Activated CD4-positive, alpha-beta T cell treated with anti-CD3 and anti-CD28 coated beads, Interleukin-2, Interleukin-6, amounts not matched to agents 100 ng/mL and 50 ng/mL, durations not matched to agents 16 hours and 8 hours (primary cell): ENCODE measurements at regions not wholly inside any gene's neighbourhood (a gene's known extent, or its start where the extent isn't known, plus 50 kb on each side); places are given as distances from the start of the nearest gene placed in this dataset.
"Not testable (repeated sequence)": the region's sequence is repeated elsewhere in the genome, so short reads cannot be mapped to it uniquely, and the experiment has no call there.

ENCODE experiments used
- DNase-seq: peaks from one replicate; pipeline ENCODE4 v3.0.0-alpha.2; 2020

DNA sequence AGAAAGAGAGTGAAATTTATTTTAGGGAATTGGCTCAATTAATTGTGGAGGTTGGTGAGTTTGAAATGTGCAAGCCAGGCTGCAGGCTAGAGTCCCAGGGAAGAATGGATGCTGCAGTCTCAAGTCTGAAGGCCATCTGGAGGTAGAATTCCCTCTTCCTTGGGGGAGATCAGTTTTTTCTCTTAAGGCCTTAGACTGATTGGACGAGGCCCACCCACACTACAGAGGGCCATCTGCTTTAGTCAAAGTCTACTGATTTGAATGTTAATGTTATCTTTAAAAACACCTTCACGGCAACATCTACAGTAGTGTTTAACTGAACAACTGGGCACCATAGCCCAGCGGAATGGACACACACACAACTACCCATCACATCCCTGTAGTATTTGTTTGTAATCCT is 245.9 kb upstream of the IRF2BP2 start:
- no peak for DNase-seq

DNA sequence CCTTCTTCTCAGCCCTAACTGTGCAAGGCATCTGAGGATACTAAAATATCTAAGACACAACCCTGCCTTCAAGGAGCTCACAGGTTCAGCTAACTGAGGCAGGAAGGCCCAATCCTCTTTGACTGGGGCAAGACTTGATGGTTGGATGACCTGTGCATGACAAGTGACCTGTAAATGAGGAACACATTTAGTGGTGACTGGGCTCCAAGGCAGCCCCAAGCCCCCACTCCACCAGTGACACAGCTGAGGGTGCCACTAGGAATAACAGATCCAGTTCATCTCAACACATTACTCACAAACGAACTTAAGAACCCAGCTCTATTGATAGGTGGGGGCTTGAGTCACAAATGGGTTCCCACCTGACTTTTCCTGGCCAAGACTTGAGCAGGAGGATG is 244.7 kb upstream of the IRF2BP2 start:
- no peak for DNase-seq

DNA sequence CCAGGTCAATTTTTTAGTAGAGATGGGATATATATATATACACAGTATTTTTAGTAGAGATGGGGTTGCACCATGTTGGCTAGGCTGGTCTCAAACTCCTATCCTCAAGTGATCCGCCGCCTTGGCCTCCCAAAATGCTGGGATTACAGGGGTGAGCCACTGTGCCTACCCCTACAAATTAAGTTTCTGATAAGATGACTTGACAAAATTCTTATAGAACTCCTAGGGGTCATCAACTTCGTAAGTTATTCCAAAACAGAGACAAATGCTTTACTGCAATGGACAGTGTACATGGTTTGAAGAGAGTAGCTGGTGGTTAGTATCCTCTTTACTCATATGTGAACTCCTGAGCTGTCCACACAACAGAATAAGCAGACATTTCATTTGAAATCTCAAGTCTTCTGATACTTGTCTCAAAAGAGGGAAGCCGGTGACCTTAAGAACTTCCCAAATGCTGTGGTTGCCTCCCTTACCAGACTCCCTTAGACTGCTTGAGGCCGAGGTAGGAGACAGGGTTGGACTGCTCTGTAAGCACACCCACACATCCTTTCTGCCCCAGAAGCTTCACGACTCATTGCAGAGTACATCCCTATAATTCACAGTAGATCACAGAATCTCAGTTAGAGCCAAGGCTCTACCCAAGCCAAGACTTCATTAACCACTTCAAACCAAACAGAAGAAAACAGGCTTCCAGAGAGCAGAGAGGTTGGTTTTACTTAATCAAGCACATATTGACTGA is 244.1 kb upstream of the IRF2BP2 start:
- no peak for DNase-seq

DNA sequence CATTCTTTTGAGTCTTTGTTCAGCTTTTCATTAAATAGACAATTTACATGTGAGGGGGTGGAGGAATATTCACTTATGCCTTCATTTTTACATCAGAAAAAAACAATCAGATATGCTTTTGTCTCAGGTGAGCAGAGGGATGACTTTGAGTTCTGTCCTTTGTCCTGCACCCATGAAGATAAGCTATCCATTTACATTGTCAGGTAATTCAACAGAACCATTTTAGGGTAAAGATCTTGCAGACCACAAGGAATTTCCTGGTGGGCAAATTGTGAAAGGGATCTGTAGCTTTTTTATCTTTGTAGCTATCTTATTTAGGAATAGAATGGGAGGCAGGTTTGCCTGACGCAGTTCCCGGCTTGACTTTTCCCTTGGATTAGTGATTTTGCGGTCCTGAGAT is 242.7 kb upstream of the IRF2BP2 start:
- DNase-seq, result no peak

DNA sequence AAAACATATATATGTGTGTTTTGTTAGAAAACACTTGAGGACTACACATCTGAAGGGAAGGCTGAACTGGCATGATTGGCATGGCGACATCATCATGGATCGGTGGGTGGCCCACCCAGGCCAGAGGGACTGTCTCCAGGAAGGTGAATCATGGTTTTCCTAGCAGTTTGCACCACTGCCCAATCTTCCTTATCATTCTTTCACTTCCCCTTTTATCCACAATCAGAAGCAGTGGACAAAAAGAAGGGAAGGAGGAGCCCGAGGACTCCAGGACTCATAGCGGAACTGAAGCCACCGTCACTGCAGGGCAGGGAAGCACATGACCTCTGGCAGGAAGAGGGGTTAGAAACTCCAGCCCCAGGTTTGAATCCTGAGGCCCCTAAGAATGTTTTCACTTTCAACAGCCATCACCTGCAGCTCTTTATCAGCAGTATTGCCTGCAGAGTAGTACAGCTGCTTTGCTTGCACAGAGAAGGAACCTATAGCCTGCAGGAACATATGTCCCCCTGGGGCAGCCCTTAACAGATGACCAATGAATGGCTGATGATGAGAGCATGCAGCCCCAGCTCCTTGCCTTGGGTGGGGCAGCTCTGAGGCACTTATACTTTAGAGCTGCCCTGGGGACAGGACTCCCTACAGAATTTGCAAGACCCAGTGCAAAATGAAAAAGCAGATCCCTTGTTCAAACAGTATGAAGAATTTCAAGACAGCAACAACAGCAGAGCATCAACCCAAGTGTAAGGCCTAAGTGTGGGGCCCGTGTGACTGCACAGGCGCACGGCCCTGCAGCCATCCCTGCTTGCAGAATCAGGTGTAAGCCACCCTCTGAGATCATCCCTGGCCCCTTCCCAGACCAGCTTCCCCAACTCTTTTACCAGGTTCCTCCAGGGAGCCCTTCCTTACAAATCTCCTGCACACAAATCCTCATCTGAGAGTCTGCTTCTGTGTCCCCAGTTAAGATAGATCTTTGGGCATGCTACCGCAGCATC is 241.8 kb upstream of the IRF2BP2 start:
- peak; percentile 37 for DNase-seq

DNA sequence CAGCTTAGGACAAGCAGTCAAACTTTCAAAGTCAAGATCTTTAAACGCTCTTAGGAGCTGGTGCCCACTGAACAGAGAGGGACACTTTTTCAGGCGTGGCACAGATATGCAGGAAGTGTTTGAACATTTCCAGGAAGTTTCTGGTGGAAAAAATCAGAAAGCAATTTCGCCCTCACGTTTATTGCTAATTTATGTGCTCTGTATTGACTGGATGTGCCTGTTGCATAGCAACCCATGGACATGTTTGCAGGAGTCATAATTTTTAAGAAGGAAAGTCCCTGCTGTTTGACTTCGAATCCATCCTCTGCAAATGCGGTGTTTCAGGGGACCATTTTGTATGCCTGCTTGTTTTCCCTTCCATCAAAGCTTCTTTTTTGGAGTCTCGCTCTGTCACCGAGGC is 239.9 kb upstream of the IRF2BP2 start:
- DNase-seq, result no peak

DNA sequence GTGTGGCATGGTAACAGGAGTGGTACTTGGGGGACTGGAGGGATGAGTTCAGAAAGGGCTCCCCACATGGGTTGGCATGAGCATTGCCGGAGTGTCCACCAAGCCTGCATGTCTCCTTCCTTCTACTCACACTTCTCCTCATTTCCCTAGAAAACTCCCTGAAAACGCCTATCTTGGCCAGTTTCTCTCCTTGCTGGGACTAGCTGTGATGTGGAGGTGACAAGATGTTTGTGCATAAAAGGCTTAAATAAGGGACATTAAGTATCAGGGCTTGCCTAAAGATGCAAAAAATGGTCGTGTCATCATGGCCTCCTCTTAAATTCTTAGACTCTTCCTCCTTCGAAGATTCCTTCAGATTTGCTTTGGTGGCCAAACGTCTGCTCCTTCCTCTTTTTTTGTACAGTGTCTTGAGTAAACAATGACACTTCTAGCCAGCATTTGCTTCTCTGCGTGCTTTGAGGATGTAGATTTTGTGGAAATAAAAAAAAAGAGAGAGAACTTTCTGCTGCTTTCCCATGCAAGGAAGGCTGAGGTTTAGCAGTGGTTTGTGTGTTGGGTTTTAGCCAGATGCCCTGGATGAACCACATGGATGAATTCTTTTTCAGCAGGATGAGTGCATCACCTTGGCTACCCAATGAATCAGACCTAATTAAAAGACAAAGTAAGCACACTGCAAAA is 239.1 kb upstream of the IRF2BP2 start:
- DNase-seq, result no peak

DNA sequence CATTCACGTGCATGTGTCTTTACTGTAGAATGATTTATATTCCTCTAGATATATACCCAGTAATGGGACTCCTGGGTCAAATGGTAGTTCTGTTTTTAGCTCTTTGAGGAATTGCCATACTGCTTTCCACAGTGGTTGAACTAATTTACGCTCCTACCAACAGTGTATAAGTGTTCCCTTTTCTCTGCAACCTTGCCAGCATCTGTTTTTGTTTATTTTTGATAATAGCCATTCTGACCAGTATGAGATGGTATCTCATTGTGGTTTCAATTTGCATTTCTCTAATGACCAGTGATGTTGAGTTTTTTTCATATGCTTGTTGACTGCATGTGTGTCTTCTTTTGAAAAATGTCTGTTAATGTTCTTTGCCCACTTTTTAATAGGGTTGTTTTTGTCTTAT is 236.8 kb upstream of the IRF2BP2 start:
- not testable (repeated sequence) for DNase-seq

DNA sequence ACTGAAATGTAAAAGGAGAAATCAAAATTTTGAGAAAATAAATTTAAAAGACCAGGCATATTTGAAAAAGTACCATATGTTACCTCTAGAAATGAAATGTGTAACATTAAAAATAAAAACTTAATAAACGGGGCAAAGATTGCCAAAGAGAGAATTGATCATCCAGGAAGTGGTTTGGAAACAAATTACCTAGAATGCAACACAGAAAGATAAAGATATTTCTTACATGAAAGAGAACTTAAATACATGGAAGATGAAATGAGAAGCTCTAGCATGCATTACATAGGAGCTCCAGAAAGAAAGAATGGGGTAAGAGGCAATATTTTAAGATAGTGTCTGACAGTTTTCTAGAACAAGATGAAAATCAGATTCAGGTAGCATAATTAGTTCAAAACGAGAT is 235.9 kb upstream of the IRF2BP2 start:
- DNase-seq, result no peak

DNA sequence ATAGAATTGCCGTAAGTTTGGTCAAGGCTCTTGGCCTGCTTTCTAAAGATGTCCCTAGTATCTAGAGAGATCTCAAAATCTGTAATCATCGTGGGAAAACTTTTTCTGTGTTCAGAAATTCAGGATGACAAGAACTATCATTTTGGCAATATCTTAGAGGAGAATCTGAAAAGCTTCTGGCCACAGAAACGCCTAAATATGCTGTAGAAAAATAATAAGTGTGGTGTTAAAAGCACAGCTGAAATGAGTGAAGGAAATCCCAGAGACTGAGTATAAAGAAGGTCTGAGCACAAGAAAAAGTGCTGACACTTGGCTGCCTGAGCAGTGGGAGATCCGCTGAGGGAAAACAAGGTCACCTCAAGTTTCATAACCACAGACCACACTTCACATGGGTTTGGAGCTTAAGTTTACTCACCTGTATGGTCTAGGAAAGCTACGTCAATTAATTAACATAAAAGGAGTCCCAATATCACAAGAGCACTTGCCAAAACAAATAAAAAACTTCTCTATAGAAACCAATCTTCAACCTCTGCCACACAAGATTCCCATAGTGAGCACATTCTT is 235.2 kb upstream of the IRF2BP2 start:
- peak; percentile 73 for DNase-seq

DNA sequence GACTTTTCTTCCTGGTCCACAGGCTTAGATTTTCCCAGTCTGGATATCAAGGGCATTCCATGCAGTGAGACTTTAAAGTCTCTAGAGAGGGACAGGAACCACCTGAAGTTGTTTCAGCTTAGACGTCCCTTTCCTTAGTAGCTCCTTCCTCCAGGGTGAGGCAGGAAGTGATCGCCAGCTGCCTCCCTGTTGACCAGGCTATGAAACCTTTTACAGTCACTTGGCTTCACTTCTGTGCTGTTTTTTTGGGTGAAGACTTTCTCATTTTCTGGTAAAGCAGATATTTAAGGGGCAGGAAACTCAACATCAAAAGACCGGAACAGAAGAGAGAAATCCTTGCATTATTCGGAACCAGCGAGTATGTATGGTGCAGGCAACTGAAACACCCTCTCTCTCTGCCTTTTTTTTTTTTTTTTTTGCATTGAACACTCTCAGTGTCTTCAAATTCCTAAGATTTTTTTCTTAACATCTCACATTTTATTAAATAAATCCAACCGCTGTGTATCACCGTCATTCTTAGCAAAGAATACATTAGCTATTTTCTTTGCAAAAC is 234.6 kb upstream of the IRF2BP2 start:
- peak; percentile 60 for DNase-seq

DNA sequence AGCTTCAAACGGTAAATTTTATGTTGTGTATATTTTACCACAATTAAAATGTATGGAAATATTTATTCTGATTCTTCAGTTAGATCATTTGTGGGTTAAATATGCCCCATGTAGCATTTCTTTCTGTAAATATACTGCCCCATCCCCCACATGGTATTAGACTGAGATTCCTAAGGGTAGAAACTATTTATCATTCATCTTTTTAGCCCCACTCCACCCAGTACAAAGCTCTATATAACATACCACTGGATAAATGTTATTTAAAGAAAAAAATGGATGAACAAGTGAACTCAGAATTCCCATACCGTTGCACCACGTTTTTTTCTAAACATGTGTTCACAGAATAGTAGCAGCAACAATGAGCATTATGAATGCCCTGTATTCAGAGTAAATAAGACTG is 234.0 kb upstream of the IRF2BP2 start:
- DNase-seq, result no peak

DNA sequence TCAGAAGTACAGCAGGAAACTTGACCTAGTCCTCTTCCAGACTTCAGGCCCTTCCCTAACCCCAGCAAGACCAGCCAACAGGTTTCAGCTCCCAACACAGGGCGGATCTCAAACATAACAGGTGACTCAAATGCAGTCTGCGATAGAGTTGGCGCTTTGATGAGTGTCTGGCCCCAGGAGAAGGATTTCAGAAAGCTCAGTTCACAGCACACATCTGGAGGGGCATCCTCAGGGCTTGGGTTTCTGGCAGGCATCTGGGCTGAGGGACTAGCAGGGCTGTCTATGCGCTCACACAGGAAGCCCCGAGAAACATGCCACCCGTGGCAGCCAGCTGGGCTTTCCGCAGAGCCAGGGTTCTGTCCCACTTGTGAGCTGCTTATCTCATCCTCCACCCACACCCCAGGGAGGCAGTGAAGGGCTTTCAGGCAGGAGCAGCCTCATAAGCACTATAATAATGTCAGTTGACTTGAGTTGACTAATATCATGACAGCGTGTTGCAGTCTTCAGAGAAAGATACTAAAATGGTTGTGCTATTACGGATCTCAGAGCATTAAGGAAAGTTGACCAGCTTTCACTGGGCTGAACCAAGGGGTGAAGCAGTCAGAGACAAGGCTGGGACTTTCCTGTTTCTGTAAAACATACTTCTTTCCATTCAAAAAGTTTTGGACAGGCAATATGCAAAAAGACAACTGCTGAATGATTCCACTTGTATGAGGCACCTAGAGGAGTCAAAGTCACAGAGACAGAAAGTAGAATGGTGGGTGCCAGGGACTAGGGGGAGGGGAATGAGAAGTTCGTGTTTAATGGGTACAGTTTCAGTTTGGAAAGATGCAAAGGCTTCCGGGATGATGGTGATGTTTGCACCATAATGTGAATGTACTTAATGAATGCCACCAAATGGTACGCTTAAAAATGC is 233.0 kb upstream of the IRF2BP2 start:
- peak; percentile 94 for DNase-seq

DNA sequence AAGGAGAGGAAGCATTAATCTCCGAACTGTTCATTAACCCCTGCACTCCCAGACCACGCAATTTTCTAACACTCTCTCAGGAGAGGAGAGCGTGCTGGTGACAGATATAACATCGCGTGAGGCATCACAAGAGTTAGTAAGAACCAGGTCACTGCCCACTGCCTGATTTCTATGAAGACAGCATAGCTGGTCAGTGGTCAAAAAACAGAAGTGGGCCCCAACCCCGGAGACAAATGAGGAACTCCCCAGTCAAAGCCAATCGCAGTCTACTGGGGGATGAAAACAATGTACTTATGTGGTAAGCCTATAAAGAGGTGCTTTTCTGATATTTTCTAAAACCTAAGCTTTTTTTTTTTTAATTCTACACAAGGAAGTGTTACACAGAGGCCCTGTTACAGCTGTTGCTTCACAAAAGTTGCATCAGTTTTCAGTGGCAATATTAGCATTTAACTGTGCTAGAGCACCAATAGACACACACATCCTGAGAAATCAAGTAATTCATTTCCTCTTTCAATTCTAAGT is 231.8 kb upstream of the IRF2BP2 start:
- DNase-seq, result peak; percentile 54

DNA sequence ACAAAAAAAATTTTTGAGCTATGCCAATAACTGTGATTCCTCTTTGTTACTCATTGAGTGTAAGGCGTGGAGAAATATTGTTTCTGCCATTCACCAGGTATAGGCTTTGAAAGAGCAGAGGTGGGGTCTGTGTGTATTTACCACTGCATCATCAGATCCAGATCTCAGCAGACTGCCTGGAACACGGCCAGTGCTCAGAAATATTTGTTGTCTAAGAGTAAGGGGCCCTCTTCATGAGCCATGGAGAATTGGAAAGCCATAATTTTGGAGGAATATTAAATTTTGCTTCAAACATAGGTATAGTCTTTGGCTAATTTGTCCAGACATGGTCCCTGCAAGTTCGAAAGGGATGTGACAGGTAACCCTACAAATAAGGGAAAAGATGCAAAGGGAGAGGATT is 231.3 kb upstream of the IRF2BP2 start:
- DNase-seq, result no peak

DNA sequence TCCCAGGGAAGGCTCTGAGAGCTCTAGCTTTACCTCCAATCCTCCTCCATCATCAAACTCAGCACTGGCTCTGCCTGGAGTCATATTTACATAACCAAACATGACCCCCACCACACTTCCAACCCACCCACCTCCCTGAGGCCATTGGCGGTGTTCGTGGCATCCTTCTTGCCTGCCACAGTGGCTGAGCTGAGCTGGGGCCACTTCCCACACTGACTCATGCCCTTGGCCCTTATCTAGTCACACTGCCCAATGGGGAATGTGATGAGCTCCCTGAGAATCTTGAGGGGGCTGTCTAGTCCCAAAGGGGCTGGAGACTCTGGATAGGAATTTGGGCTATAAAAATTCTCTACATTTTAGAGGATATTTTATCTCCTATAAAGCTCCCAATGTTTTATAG is 230.9 kb upstream of the IRF2BP2 start:
- peak; percentile 28 for DNase-seq

DNA sequence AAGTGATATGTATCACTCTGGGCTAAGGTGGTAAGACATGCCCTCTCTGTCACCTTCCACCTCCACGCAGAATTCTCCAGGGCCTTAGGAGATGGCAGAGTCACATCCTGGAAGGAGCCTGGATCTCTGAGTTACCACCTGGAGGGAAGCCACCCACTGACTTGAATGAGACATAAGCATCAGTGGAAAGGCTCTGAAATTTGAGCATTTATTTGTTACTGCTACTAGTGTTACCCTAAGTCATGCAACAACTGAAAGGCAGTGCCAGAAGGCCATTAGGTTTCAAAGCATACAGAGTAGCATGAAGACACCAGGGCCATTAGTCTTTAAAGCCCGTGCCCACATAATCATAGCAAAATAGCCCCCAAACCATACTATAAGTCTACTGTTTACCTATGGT is 230.3 kb upstream of the IRF2BP2 start:
- DNase-seq, result no peak

DNA sequence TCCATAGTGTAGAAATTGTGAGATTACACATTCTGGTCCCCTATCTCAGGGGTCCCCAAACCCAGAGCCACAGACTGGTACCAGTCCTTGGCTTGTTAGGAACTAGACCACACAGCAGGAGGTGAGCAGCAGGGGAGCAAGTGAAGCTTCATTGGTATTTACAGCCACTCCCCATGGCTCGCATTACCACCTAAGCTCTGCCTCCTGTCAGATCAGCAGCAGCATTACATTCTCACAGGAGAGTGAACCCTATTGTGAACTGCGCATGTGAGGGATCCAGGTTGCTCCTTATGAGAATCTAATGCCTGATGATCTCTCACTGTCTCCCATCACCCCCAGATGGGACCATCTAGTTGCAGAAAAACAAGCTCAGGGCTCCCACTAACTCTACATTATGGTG is 229.7 kb upstream of the IRF2BP2 start:
- DNase-seq, result no peak

DNA sequence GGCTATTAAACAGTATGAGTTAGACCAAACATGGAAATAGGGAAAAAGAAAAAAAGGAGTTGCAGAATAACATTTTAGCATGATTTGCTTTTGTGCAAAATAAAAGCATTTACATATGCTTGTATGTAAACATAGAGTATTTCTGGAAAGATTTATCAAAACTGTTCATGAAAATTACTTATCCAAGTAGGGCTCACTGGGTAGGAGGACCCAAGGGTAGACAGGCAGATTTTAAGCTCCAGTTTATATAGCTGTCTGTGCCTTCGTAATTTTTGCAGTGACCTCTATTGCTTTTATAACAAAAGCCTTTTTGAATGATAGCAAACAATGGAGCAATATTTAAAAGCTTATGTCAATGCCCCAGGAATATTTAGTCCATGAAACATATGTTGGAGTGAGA is 228.8 kb upstream of the IRF2BP2 start:
- DNase-seq, result no peak

DNA sequence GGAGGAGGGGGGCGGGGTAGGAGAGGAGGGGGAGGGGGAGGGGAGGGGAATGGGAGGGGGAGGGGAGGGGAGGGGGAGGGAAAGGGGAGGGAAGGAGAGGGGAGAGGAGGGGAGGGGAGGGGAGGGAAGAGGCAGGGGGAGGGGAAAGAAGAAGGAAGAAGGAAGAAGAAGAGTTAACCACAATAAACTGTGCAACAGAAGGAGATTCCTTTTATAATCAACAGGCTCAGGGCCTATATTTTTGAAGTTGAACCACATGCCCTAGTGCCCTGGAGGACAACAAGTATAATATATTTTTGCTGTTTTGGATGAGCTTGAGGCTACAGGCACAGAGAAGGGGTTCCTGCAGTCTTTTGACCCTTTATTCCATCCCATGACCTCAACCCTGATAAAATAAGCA is 228.2 kb upstream of the IRF2BP2 start:
- DNase-seq, result no peak

DNA sequence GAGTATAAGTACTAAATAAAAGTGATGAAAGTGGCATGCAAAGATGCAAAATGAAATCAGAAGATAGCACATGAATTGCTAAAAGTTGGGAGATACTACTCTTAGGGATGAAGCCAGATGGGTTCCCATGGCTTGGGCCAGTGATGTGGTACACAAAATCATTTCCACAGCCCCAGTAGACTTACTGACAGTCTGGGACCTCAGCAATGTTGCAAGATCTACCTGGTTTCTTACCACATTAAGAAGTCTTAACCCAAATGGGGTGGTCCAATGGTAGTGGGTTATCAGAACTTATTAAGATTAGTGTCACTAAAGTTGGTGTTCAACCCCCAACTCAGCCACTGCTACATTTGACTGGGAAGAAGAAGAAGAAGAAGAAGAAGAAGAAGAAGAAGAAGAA is 227.7 kb upstream of the IRF2BP2 start:
- no peak for DNase-seq
